GM18951 (cell line): ENCODE measurements at regions not wholly inside any gene's neighbourhood (a gene's known extent, or its start where the extent isn't known, plus 50 kb on each side); places are given as distances from the start of the nearest gene placed in this dataset.
"Not testable (repeated sequence)": the region's sequence is repeated elsewhere in the genome, so short reads cannot be mapped to it uniquely, and the experiment has no call there.

Experiments
- POLR2A ChIP-seq: IDR thresholded peaks from 4 replicates; pipeline ENCODE4 v1.6.1; 2011; ENCODE audit warnings: mild to moderate bottlenecking; ENCODE audit not compliant: insufficient read length, insufficient read depth; ENCODE audit errors: extremely low read depth
- in situ Hi-C: fragments of 300-500 bp; cut with MboI; formaldehyde crosslinking; loops from one replicate; pipeline ENCODE4 v1.12.0; 2022; ENCODE audit warnings: low sequenced_read_pairs, mixed read lengths, inconsistent platforms; ENCODE audit not compliant: unreplicated experiment

DNA sequence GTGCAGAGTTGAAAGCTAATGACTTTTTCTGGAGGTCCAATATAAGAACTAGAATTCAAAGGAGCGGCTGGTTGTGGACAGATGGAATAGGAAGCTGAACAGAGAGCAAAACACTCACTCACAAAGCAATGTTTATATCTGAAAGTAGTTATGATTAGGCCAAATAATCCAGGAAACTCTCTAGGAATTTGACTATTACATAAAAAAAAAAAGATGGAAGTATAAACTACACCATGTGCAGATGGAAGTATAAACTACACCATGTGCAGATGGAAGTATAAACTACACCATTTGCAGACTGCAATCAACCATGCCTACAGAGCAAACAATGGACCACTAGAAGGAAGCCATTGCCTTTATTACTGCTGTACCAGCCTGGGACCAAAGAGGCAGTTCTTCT lies 771.1 kb downstream of the BRINP3 start:
- no peak for TF ChIP-seq POLR2A
- in situ Hi-C loops = no loop called here

DNA sequence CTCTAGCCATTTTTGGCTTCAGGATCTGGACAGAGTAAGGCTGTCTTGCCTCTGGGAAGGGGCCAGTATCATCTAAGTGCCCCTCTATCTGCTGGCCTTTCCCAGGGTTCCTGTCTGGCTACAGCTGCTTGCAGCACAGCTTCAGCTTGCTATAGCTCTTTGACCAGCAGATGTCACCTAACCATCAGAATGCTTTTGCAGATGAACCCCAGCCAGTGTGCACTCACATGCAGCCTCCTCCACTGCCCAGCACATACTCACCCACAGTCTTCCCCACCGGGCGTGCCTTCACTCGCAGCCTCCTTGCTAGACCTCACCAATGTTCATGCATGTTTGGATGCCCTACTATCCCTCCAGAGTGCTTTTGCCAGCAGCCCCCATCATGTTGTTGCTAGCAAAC lies 769.0 kb downstream of the BRINP3 start:
- TF ChIP-seq POLR2A = no peak
- in situ Hi-C loops = no loop called here

DNA sequence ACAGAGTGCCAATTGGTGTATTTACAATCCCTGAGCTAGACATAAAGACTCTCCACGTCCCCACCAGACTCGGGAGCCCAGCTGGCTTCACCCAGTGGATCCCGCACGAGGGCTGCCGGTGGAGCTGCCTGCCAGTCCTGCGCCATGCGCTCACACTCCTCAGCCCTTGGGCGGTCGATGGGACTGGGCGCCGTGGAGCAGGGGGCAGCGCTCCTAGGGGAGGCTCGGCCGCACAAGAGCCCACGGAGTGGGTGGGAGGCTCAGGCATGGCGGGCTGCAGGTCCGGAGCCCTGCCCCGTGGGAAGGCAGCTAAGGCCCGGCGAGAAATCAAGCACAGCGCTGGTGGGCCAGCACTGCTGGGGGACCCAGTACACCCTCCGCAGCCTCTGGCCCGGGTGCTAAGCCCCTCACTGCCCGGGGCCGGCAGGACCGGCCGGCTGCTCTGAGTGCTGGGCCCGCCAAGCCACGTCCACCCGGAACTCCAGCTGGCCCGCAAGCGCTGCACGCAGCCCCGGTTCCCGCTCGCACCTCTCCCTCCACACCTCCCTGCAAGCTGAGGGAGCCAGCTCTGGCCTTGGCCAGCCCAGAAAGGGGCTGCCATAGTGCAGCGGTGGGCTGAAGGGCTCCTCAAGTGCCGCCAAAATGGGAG lies 759.4 kb downstream of the BRINP3 start:
- in situ Hi-C loops = not testable (repeated sequence)

DNA sequence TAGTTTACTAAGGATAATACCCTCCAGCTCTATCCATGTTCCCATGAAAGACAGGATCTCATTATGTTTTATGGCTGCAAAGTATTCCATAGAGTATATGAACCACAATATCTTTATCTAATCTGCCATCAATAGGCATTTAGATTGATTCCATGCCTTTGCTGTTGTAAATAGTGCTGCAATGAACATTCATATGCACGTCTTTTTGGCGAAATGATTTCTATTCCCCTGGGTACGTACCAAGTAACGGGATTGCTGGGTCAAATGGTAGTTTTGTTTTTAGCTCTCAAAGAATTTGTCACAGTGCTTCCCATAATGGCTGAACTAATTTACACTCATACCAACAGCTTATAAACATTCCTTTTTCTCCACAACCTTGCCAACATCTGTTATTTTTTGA lies 750.9 kb downstream of the BRINP3 start:
- in situ Hi-C loops = no loop called here
- no peak for TF ChIP-seq POLR2A

DNA sequence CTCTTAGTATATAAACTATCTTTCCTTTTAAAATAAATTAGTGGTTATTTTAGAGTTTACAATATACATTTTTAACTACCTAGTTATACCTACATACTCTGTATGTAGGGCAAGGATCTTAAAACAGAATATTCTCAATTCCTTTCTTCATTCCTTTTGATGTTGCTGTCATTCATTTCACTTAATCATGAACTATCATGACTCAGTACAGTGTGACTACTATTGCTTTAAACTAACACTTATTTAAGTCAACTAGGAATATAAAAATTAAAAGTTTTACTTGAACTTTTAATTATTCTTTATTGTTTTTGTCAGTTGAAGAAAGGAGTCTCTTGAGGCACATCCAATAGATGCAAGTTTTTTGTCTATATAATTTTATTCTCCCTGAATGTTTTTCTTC lies 726.4 kb downstream of the BRINP3 start:
- TF ChIP-seq POLR2A = no peak
- in situ Hi-C loops = no loop called here

DNA sequence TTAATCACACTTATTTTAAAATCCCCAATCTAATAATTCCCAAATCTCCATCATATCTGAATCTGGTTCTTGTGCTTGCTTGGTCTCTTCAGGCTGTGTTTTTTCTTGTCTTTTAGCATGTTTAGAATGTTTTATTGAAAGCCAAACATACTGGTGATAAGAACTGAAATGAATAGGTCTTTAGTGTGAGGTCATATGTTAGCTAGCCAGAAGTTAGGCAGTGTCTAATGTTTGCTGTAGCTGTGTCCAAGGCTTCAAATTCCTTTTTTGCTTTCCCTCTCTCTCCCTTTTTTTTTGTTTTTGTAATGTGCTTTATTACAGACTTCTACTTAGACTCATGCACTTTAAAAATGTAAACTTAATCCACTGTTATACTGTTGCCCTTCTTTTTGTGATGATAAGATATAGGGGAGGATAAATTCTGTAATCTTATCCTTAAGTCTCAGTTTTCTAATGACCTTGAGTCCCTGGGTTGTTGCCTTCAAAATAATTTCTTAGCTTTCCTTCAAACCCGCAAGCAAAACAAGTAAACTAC lies 725.1 kb downstream of the BRINP3 start:
- no peak for TF ChIP-seq POLR2A
- in situ Hi-C loops = no loop called here

DNA sequence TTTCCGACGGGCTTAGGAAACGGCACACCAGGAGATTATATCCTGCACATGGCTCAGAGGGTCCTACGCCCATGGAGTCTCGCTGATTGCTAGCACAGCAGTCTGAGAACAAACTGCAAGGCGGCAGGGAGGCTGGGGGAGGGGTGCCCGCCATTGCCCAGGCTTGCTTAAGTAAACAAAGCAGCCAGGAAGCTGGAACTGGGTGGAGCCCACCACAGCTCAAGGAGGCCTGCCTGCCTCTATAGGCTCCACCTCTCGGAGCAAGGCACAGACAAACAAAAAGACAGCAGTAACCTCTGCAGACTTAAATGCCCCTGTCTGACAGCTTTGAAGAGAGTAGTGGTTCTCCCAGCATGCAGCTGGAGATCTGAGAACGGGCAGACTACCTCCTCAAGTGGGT lies 722.6 kb downstream of the BRINP3 start:
- in situ Hi-C loops = not testable (repeated sequence)

DNA sequence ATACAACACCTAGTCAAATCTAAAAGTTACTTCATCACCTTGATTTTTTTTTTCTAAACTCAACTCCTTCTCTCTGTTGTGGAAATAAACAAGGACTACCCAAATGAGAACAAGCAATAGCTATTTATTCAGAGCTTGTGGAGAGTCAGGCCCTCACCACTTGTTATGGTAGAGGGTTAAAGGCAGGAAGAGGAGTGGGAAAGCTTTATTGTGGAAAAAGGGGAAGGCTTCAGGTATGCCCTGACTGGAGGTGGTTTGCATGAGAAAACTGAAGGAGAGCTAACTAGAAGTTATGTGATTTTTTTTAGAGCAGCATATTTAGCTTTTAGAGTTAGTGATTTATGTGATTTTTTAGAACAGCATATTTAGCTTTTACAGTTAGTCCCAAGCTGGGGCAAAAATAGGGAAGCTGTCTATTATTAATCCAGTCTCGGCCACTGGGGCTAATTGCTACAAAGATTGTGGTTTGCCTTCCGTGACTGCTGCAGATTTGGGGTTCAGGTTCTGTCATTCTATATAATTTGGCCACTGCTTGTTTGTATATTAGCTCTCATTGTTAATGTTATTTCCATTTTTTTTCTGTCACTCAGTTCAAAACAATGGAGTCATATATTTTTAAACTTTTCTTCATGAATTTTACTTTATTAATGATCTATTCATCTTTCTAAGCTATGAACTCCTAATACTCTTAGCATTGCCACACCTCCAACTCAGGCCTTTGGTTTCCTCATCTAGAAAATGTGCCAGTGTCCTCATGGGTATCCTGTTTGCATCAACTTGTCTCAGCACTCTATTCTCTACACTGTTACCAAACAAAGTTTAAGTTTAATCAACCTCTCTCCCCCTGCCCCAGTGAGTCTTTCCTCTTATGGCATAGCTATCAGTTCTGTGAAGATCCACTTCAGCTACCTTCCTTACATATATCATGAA lies 713.0 kb downstream of the BRINP3 start:
- in situ Hi-C loops = no loop called here
- TF ChIP-seq POLR2A = no peak

DNA sequence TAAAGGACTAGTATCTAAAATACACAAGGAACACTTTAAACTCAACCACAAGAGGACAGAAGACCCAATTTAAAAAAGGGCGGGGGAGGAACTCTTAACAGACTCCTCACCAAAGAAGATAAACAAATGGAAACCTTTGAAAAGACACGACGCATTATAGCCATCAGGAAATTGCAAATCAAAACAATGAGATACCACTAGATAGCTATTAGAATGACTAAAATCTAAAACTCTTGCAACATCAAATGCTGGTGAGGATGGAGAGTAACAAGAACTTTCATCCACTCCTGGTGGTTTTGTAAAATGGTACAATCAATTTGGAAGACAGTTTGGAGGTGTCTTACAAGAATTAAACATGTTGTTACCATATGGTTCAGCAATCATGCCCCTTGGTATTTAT lies 708.2 kb downstream of the BRINP3 start:
- in situ Hi-C loops = no loop called here
- TF ChIP-seq POLR2A = no peak

DNA sequence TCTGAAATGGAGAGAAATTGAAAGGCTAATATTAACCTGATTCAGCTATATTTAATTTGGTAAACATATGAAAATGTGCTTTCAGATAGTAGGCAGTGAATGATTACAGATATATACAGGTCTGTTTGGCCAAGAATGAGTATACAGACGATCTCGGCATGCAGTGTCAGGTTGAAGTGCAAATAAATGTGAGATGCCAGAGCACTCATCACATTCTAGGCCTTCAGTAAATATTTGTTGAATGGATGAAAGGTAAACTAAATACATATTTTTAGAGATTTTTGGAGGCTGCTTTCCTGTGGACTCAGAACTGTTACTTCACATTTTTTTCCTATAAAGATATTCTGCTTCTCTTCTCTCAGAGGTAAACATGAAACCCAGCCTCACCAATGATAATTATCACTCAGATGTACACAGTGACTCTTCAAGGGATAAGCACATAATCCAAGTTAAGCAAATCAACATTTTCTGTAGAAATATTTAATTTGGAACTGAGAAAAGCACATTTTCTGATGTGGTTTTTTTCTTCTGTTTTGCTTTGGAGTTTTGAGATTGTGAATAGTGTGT lies 702.9 kb downstream of the BRINP3 start:
- in situ Hi-C loops = no loop called here
- no peak for TF ChIP-seq POLR2A

DNA sequence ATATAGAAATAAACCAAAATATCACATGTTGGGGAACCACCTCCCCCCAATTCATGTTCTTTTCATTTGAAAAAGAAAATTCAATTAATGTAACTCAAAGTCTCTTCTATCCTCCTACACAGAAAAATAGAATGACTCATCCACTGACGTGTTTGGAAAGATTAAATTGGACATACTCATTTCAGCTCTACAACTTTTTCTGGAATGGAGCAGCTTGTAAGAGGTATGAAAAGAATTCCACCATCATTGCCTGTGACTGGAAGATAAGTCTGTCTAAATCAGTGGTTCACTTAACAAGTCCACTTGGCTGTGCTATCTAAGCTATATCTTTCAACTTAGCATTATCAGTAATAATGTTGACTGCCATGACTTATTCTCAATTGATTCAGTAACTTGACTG lies 702.3 kb downstream of the BRINP3 start:
- TF ChIP-seq POLR2A = no peak
- in situ Hi-C loops = no loop called here

DNA sequence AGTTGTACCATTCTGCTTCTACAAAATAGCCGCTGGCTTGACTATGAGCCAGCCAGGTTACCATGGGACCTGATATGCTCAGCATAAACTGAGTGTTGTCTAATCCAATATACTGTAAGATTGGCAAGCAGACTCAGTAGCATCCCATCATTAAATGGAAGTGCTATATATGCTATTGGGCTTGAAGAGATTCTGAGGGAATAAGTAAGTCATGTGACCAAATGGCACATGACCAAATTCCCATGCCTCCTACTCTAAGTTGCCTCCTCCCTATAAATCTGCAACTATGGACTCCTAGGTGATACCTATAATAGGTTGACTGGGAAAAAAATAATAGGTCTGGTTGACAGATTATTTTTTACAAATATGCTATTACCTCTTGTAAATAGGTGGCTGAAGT lies 698.6 kb downstream of the BRINP3 start:
- in situ Hi-C loops = no loop called here
- no peak for TF ChIP-seq POLR2A

DNA sequence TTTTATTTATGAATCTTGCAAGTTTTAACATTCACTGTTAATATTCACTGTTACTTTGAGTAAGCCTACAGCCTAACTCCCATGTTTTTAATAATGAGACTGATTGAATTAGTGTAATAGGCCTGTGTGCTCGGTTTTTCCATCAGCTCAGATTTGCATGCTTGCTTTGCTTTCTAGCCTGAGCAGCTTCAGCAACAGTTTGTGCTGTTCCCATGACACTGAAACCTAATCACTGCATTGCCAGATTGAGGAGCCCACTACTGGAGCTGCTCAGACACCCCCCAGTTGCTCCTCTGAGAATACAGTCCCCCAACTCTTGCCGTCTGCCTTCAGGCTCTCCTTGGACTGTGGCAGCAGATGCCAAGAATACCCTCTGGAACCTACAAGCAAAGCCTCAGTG lies 695.4 kb downstream of the BRINP3 start:
- no peak for TF ChIP-seq POLR2A

DNA sequence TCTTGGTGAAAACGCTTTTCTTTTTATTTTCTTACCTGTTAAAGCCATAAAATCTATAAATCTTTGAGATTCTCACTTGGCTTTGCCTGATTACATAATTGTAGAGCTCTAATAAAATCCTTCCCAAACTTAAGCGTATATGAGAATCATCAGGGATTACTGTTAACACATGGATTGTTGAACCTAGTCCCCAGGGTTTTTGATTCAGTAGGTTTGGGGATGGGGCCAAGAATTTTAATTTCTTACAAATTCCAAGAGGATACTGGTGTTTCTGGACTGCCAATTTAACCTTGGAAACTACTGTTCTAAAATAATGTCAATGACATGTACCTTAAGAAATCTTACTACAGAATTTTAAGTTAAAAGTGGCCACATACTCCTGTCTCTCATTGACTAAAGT lies 694.2 kb downstream of the BRINP3 start:
- no peak for TF ChIP-seq POLR2A
- in situ Hi-C loops = no loop called here

More for the DNA sequence above, 695.4 kb downstream of the BRINP3 start:
- in situ Hi-C loops = no loop called here

DNA sequence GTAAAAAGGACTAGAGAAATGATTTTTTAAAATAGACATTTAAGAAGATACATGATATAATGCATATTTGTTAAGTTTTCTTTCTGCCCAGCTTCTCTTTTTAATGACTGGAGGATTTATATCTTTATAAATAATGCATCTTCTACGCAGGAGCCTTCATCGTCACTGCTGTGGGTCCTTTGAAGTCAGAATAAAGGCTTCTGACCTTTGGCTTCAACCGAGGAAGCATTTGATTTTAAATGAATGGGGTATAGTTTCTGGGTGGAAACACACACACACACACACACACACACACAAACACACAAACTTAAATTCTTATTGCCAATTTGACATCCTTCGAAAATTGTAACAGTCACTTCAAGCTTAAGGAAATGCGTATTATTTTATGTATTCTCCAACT lies 690.9 kb downstream of the BRINP3 start:
- in situ Hi-C loops = no loop called here
- no peak for TF ChIP-seq POLR2A
